ENCODE measurements at regions not wholly inside any gene's neighbourhood (a gene's known extent, or its start where the extent isn't known, plus 50 kb on each side); places are given as distances from the start of the nearest gene placed in this dataset.
A peak's percentile ranks its signal among the peaks of the same experiment; 100 is the strongest.

- Histone ChIP-seq H3K27me3 (peaks cover 6 to 10% of the 10 kb centered on the region in 2 donors), H3K9me3 (no peaks in the 10 kb centered on the region), H3K4me3 (no peak overlapping the region), H3K4me1 (peaks cover 0 to 14% (median 0%) of the 10 kb centered on the region in 4 donors), H3K27ac (no peak overlapping the region), H3K36me3 (no peaks in the 10 kb centered on the region)
- intact Hi-C loops (cut with DNase I): no loop called here
- 15% methylated on average over 2 of the region's 2 CpGs for WGBS (ENCODE audit: insufficient coverage, low coverage, low lambda C conversion rate, missing lambda C conversion rate)
- peak; percentile 15 to 40 (median 31) for TF ChIP-seq CTCF (IDR thresholded peaks at IDR 0.05)
- TF ChIP-seq POLR2A (IDR thresholded peaks at IDR 0.05): no peak
- ATAC-seq (peak in 1 of 4 donors; percentile 35), DNase-seq (no peak)
These were observed 70.2 kb upstream of the TBX5 start for GRCh38 chr12:114476159-114476558.

- 63% methylated on average over 3 of the region's 3 CpGs for WGBS (ENCODE audit: insufficient coverage, low coverage, low lambda C conversion rate, missing lambda C conversion rate)
- TF ChIP-seq CTCF (IDR thresholded peaks at IDR 0.05) (no peak), POLR2A (IDR thresholded peaks at IDR 0.05) (no peak)
- Histone ChIP-seq H3K4me3 (no peak overlapping the region), H3K27me3 (peaks cover 0 to under 1% of the 10 kb centered on the region in 2 donors), H3K36me3 (no peaks in the 10 kb centered on the region), H3K4me1 (no peaks in the 10 kb centered on the region), H3K9me3 (no peaks in the 10 kb centered on the region), H3K27ac (no peak overlapping the region)
- no peak for DNase-seq
- ATAC-seq: no peak
- intact Hi-C loops (cut with DNase I): no loop called here
These were observed 67.8 kb upstream of the TBX5 start for GRCh38 chr12:114473717-114474116.

- no peak overlapping the region for H3K27ac ChIP-seq
- TF ChIP-seq POLR2A (IDR thresholded peaks at IDR 0.05) (no peak), CTCF (IDR thresholded peaks at IDR 0.05) (no peak)
- H3K27me3 ChIP-seq: peaks cover 0 to 4% of the 10 kb centered on the region in 2 donors
- H3K4me1 ChIP-seq: no peaks in the 10 kb centered on the region
- ATAC-seq: no peak
- 67% methylated on average over 1 of the region's 2 CpGs for WGBS (ENCODE audit: insufficient coverage, low coverage, low lambda C conversion rate, missing lambda C conversion rate)
- no peaks in the 10 kb centered on the region for H3K36me3 ChIP-seq
- H3K4me3 ChIP-seq: no peak overlapping the region
- DNase-seq: no peak
- intact Hi-C loops (cut with DNase I): no loop called here
- H3K9me3 ChIP-seq: no peaks in the 10 kb centered on the region
These were observed 67.1 kb upstream of the TBX5 start for GRCh38 chr12:114473018-114473417.

- TF ChIP-seq CTCF (IDR thresholded peaks at IDR 0.05): no peak
- no peak for TF ChIP-seq POLR2A (IDR thresholded peaks at IDR 0.05)
- WGBS (ENCODE audit: insufficient coverage, low coverage, low lambda C conversion rate, missing lambda C conversion rate): 9% methylated on average over 4 of the region's 4 CpGs
- H3K36me3 ChIP-seq: no peaks in the 10 kb centered on the region
- ATAC-seq: no peak
- H3K4me3 ChIP-seq: no peak overlapping the region
- H3K27ac ChIP-seq: no peak overlapping the region
- no peaks in the 10 kb centered on the region for H3K9me3 ChIP-seq
- intact Hi-C loops (cut with DNase I): no loop called here
- H3K27me3 ChIP-seq: peaks cover 0 to 9% of the 10 kb centered on the region in 2 donors
- H3K4me1 ChIP-seq: no peaks in the 10 kb centered on the region
- DNase-seq: no peak
These were observed 51.7 kb upstream of the TBX5 start for GRCh38 chr12:114457620-114458019.

Measured in right lobe of liver (tissue), 6 donors.